ENCODE measurements at regions not wholly inside any gene's neighbourhood (a gene's known extent, or its start where the extent isn't known, plus 50 kb on each side); places are given as distances from the start of the nearest gene placed in this dataset.

- no peak for DNase-seq (ENCODE audit: extremely low read depth in 1 of 4, low spot score in 3 of 4)
- H3K9me1 ChIP-seq (ENCODE audit: control insufficient read depth, insufficient read depth, low read length) = no peaks in the 10 kb centered on the region
- no peaks in the 10 kb centered on the region for H3K79me2 ChIP-seq (ENCODE audit: control insufficient read depth, insufficient read depth, low read length)
- BruUV-seq (replicated peaks) = no TSS peak
- H3K9ac ChIP-seq (ENCODE audit: insufficient read depth in 1 of 2, low read depth in 2 of 2, low read length in 2 of 2) = no peak overlapping the region
- in situ Hi-C loops (cut with MboI) = no loop called here
- no peak overlapping the region for H2AFZ ChIP-seq (ENCODE audit: low read depth, low read length)
- WGBS (ENCODE audit: insufficient coverage, low coverage, missing lambda C conversion rate) = 61% methylated on average over 4 of the region's 4 CpGs
- POLR2A ChIA-PET = no interaction called here
- no peaks in the 10 kb centered on the region for H3K27me3 ChIP-seq (ENCODE audit: control insufficient read depth in 2 of 2, insufficient read depth in 2 of 2, low read length in 2 of 2)
- peaks cover 0 to 7% of the 10 kb centered on the region in 2 experiments; a peak in 2 of 5 replicates for H3K4me1 ChIP-seq (replicated peaks in 1 of 2; ENCODE audit: control insufficient read depth in 2 of 2, insufficient read depth in 2 of 2, low read length in 2 of 2)
- CTCF ChIA-PET (ENCODE audit: low intra/inter-chr PET ratio) = no interaction called here
- H4K20me1 ChIP-seq (replicated peaks; ENCODE audit: control insufficient read depth, insufficient read depth, low read length) = no peaks in the 10 kb centered on the region
- no peak overlapping the region for H3K4me2 ChIP-seq (ENCODE audit: insufficient read depth, low read length)
- H3K36me3 ChIP-seq (ENCODE audit: control insufficient read depth, insufficient read depth, low read length) = no peaks in the 10 kb centered on the region
- ATAC-seq = no peak
- TF ChIP-seq STAT5A (IDR thresholded peaks at IDR 0.05; ENCODE audit: borderline replicate concordance, low read length) (no peak), CXXC5 (CRISPR knock-in tag; IDR thresholded peaks at IDR 0.05) (no peak), ZNF644 (tag; IDR thresholded peaks at IDR 0.05; ENCODE audit: low read depth) (no peak), NUFIP1 (IDR thresholded peaks at IDR 0.05; ENCODE audit: partially characterized antibody) (no peak), MYC (IDR thresholded peaks at IDR 0.05; ENCODE audit: low read depth, low read length) (no peak), MYC (CRISPR knock-in tag; IDR thresholded peaks at IDR 0.05; ENCODE audit: borderline replicate concordance, low read depth) (no peak), EGR1 (conservative IDR thresholded peaks at IDR 0.05) (no peak), MLLT1 (IDR thresholded peaks at IDR 0.05) (no peak), FOXM1 (IDR thresholded peaks at IDR 0.05; ENCODE audit: low read depth) (no peak), FOXM1 (CRISPR knock-in tag; IDR thresholded peaks at IDR 0.05; ENCODE audit: low read depth) (no peak)
- FAIRE-seq = no peak
- intact Hi-C loops (cut with micrococcal nuclease) = no loop called here
- H3K9me3 ChIP-seq (replicated peaks; ENCODE audit: control insufficient read depth, insufficient read depth, low read depth, low read length) = no peaks in the 10 kb centered on the region
- H3K27ac ChIP-seq (ENCODE audit: extremely low read depth, low read depth, low read length) = no peak overlapping the region
- no peak overlapping the region for H3K4me3 ChIP-seq
Observed at GRCh38 chr9:14373706-14374105, 59.8 kb upstream of the NFIB start.

All from K562 (cell line).